Spleen (tissue), 7 donors: ENCODE measurements at regions not wholly inside any gene's neighbourhood (a gene's known extent, or its start where the extent isn't known, plus 50 kb on each side); places are given as distances from the start of the nearest gene placed in this dataset.

Source experiments
- POLR2A ChIP-seq, 3 donors: fragments of 450-650 bp; IDR thresholded peaks; one replicate each; pipeline ENCODE4 v1.5.1; 2017; ENCODE audit warnings: antibody characterized with exemption in 3 of 3, mild to moderate bottlenecking in 1 of 3
- TF ChIP-seq, protein P1 (sequence below), 11 experiments: fragments of 200-600 bp in 7 of 11; fragments of 450-650 bp in 4 of 11; sonication (generic) in 4 of 11; IDR thresholded peaks in 8 of 11; conservative IDR thresholded peaks in 3 of 11; 1 replicate in 7 of 11; 2 replicates in 4 of 11; pipeline versions ENCODE4 v1.4.0 to v1.8.0; 2016 to 2021; ENCODE audit warnings: antibody characterized with exemption in 11 of 11, inconsistent platforms in 4 of 11, mild to moderate bottlenecking in 1 of 11
- donor health status: DM: no; HTN: no; CAD: no; lungs with moderate emphysema.
- donor health status: DM: no; HTN: no; CAD: no.
- donor health status: DM: no; HTN: no; CAD: no.

DNA sequence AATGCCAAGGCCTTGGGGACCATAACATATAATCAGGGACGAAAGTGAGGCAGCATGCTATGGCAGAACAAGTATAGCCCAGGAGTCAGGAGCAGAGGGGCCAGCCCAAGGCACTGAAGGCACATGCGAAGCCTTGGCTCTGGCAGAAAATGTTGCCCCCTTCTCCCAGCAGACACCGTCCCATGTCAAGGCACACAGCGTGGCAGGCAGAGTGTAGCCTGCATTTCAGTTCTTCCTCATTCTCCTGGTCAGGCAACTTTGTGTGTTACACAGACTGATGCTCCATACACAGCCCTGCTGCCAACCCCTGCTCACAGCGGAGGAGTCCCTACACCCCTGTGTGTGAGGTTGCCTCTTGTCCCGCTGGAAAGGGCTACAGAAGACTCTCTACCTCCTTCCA is 480.8 kb downstream of the BCL11A start:
- TF ChIP-seq POLR2A (IDR thresholded peaks at IDR 0.05), result no peak
- TF ChIP-seq, protein P1, sequence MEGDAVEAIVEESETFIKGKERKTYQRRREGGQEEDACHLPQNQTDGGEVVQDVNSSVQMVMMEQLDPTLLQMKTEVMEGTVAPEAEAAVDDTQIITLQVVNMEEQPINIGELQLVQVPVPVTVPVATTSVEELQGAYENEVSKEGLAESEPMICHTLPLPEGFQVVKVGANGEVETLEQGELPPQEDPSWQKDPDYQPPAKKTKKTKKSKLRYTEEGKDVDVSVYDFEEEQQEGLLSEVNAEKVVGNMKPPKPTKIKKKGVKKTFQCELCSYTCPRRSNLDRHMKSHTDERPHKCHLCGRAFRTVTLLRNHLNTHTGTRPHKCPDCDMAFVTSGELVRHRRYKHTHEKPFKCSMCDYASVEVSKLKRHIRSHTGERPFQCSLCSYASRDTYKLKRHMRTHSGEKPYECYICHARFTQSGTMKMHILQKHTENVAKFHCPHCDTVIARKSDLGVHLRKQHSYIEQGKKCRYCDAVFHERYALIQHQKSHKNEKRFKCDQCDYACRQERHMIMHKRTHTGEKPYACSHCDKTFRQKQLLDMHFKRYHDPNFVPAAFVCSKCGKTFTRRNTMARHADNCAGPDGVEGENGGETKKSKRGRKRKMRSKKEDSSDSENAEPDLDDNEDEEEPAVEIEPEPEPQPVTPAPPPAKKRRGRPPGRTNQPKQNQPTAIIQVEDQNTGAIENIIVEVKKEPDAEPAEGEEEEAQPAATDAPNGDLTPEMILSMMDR (IDR thresholded peaks at IDR 0.05 in 8 of 11, conservative IDR thresholded peaks at IDR 0.05 in 3 of 11), result no peak
